Gastroesophageal sphincter (tissue), 4 donors: ENCODE measurements at regions not wholly inside any gene's neighbourhood (a gene's known extent, or its start where the extent isn't known, plus 50 kb on each side); places are given as distances from the start of the nearest gene placed in this dataset.

Experiments used
- ATAC-seq: fragments of 150-250 bp; one replicate; pipeline ENCODE4 v1.9.1; 2016; ENCODE audit warnings: mild to moderate bottlenecking, moderate library complexity
- H3K27ac ChIP-seq, 4 donors: fragments of 200-600 bp; sonication (generic) in 3 of 4; 1 replicate in 3 of 4; 2 replicates in 1 of 4; pipeline ENCODE4 v1.5.1; 2016 to 2019
- H3K27me3 ChIP-seq: fragments of 200-600 bp; sonication (generic); one replicate; pipeline ENCODE4 v1.5.1; 2019
- H3K36me3 ChIP-seq, 2 donors: fragments of 200-600 bp; sonication (generic); one replicate each; pipeline ENCODE4 v1.5.1; 2019; ENCODE audit warnings: control low read depth in 1 of 2
- H3K4me1 ChIP-seq, 3 donors: fragments of 200-600 bp; sonication (generic); 1 replicate in 2 of 3; 2 replicates in 1 of 3; pipeline ENCODE4 v1.5.1; 2016 to 2019; ENCODE audit warnings: control low read depth in 2 of 3
- H3K4me3 ChIP-seq, 2 donors: fragments of 200-600 bp; sonication (generic); one replicate each; pipeline ENCODE4 v1.5.1; 2019; ENCODE audit warnings: mild to moderate bottlenecking in 1 of 2, moderate library complexity in 1 of 2
- H3K9me3 ChIP-seq, 3 donors: fragments of 200-600 bp; sonication (generic); one replicate each; pipeline ENCODE4 v1.5.1; 2017 to 2019; ENCODE audit warnings: control low read depth in 2 of 3
- CTCF ChIP-seq, 4 experiments: fragments of 200-600 bp in 2 of 4; fragments of 450-650 bp in 2 of 4; sonication (generic) in 1 of 4; IDR thresholded peaks; one replicate each; pipeline ENCODE4 v1.5.1; 2017 to 2019; ENCODE audit warnings: antibody characterized with exemption in 4 of 4, mild to moderate bottlenecking in 2 of 4, moderate library complexity in 2 of 4
- EP300 ChIP-seq: sonication (generic); formaldehyde crosslinking; IDR thresholded peaks from one replicate; pipeline ENCODE4 v1.6.1; 2017; ENCODE audit warnings: antibody characterized with exemption, mild to moderate bottlenecking
- POLR2A ChIP-seq, 2 donors: fragments of 450-650 bp; IDR thresholded peaks; one replicate each; pipeline ENCODE4 v1.6.1; 2017; ENCODE audit warnings: antibody characterized with exemption in 2 of 2, mild to moderate bottlenecking in 2 of 2, moderate library complexity in 1 of 2
- POLR2AphosphoS5 ChIP-seq: sonication (generic); formaldehyde crosslinking; IDR thresholded peaks from one replicate; pipeline ENCODE4 v1.6.1; 2017; ENCODE audit warnings: antibody characterized with exemption
- WGBS, 2 donors: methylation state at CpG; one replicate each; pipeline ENCODE4 v1.1.5; 2018; ENCODE audit warnings: low coverage in 1 of 2; 5-methylcytosine and 5-hydroxymethylcytosine counted together

- no peak overlapping the region for H3K27ac ChIP-seq
- H3K36me3 ChIP-seq = no peaks in the 10 kb centered on the region
- TF ChIP-seq POLR2AphosphoS5 (no peak), POLR2A (IDR thresholded peaks at IDR 0.05) (no peak), CTCF (IDR thresholded peaks at IDR 0.05) (no peak), EP300 (no peak)
- H3K4me3 ChIP-seq = no peak overlapping the region
- no peak for ATAC-seq
- no peaks in the 10 kb centered on the region for H3K27me3 ChIP-seq
- H3K9me3 ChIP-seq = no peaks in the 10 kb centered on the region
- 94 to 100% methylated on average over 3 of the region's 3 CpGs for WGBS, 2 donors
- no peaks in the 10 kb centered on the region for H3K4me1 ChIP-seq
These were observed 147.2 kb upstream of the DAAM1 start for GRCh38 chr14:59041308-59041707.

DNA sequence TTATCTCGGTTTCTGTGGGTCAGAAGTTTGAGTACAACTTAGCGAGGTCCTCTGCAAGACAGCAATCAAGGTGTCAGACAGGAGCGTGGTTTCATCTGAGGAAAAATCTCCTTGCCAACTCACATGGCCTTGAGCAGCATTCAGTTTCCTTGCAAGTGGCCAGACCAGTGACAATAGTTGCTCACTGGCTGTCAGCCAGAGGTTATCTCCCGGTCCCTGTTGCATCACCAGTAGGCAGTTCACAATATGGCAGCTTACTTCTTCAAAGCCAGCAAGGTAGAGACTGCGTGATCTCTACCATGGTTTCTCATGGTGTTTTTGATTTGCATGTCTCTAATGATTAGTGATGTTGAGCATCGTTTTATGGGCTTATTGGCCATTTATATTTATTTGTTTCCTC lies 143.8 kb upstream of the DAAM1 start:
- no peak overlapping the region for H3K27ac ChIP-seq
- no peaks in the 10 kb centered on the region for H3K27me3 ChIP-seq
- H3K4me1 ChIP-seq = no peaks in the 10 kb centered on the region
- no peak overlapping the region for H3K4me3 ChIP-seq
- 82 to 95% methylated on average over 5 to 6 of the region's 6 CpGs for WGBS, 2 donors
- H3K9me3 ChIP-seq = no peaks in the 10 kb centered on the region
- TF ChIP-seq POLR2AphosphoS5 = no peak
- TF ChIP-seq POLR2A (IDR thresholded peaks at IDR 0.05) = no peak
- no peak for TF ChIP-seq EP300
- no peak for TF ChIP-seq CTCF (IDR thresholded peaks at IDR 0.05)
- H3K36me3 ChIP-seq = no peaks in the 10 kb centered on the region
- no peak for ATAC-seq

GRCh38 chr14:59046746-59047145 lies 141.7 kb upstream of the DAAM1 start:
- H3K27me3 ChIP-seq = no peaks in the 10 kb centered on the region
- no peak overlapping the region for H3K27ac ChIP-seq
- WGBS, 2 donors = 33 to 53% methylated on average over 2 of the region's 2 CpGs
- no peaks in the 10 kb centered on the region for H3K4me1 ChIP-seq
- no peaks in the 10 kb centered on the region for H3K9me3 ChIP-seq
- no peak overlapping the region for H3K4me3 ChIP-seq
- no peak for ATAC-seq
- no peaks in the 10 kb centered on the region for H3K36me3 ChIP-seq
- TF ChIP-seq CTCF (IDR thresholded peaks at IDR 0.05) (no peak), EP300 (no peak), POLR2A (IDR thresholded peaks at IDR 0.05) (no peak), POLR2AphosphoS5 (no peak)

GRCh38 chr14:59055006-59055405 lies 133.5 kb upstream of the DAAM1 start:
- Histone ChIP-seq H3K27ac (no peak overlapping the region), H3K9me3 (no peaks in the 10 kb centered on the region), H3K36me3 (no peaks in the 10 kb centered on the region), H3K27me3 (no peaks in the 10 kb centered on the region), H3K4me3 (no peak overlapping the region), H3K4me1 (no peaks in the 10 kb centered on the region)
- ATAC-seq = no peak
- 55 to 56% methylated on average over 1 of the region's 1 CpG for WGBS, 2 donors
- TF ChIP-seq POLR2A (IDR thresholded peaks at IDR 0.05) (no peak), CTCF (IDR thresholded peaks at IDR 0.05) (no peak), EP300 (no peak), POLR2AphosphoS5 (no peak)

GRCh38 chr14:59055439-59056045 lies 132.9 kb upstream of the DAAM1 start:
- H3K4me3 ChIP-seq = no peak overlapping the region
- H3K36me3 ChIP-seq = no peaks in the 10 kb centered on the region
- TF ChIP-seq EP300 (no peak), CTCF (IDR thresholded peaks at IDR 0.05) (peak; percentile 44 to 73 (median 50))
- no peaks in the 10 kb centered on the region for H3K9me3 ChIP-seq
- no peak overlapping the region for H3K27ac ChIP-seq
- no peak for ATAC-seq
- no peaks in the 10 kb centered on the region for H3K4me1 ChIP-seq
- H3K27me3 ChIP-seq = no peaks in the 10 kb centered on the region
